SK-N-SH treated with all-trans-retinoic acid at 6 μM for 48 hours (cell line): ENCODE measurements at regions not wholly inside any gene's neighbourhood (a gene's known extent, or its start where the extent isn't known, plus 50 kb on each side); places are given as distances from the start of the nearest gene placed in this dataset.

Experiments
- ATAC-seq: fragments of 200-7000 bp; cut with Tn5 transposase; 3 replicates; pipeline ENCODE4 v1.9.1; 2020; ENCODE audit warnings: mild to moderate bottlenecking, moderate library complexity
- ARNTL ChIP-seq: fragments of 450-650 bp; formaldehyde crosslinking; IDR thresholded peaks from 2 replicates; pipeline ENCODE4 v1.5.0; 2020; ENCODE audit warnings: low read depth, mild to moderate bottlenecking, moderate library complexity, borderline replicate concordance
- BACH2 ChIP-seq: fragments of 250-450 bp; sonication (Bioruptor Pico); IDR thresholded peaks from 2 replicates; pipeline ENCODE4 v1.9.0; 2021; ENCODE audit warnings: mild to moderate bottlenecking, borderline replicate concordance
- CREB5 ChIP-seq: fragments of 250-450 bp; sonication (Bioruptor Pico); IDR thresholded peaks from 2 replicates; pipeline ENCODE4 v1.5.1; 2020; ENCODE audit warnings: low read depth, mild to moderate bottlenecking, moderate library complexity
- CSDC2 ChIP-seq: fragments of 250-450 bp; sonication (Bioruptor Pico); IDR thresholded peaks from 2 replicates; pipeline ENCODE4 v1.5.0; 2020; ENCODE audit warnings: mild to moderate bottlenecking, moderate library complexity
- CSRNP3 ChIP-seq: fragments of 250-450 bp; sonication (Bioruptor Pico); IDR thresholded peaks from 2 replicates; pipeline ENCODE4 v1.5.1; 2021; ENCODE audit warnings: mild to moderate bottlenecking, moderate library complexity
- ESRRG ChIP-seq: fragments of 250-450 bp; sonication (Bioruptor Pico); IDR thresholded peaks from 2 replicates; pipeline ENCODE4 v1.6.1; 2021; ENCODE audit warnings: mild to moderate bottlenecking
- GLIS3 ChIP-seq: fragments of 250-450 bp; sonication (Bioruptor Pico); IDR thresholded peaks from 2 replicates; pipeline ENCODE4 v1.5.0; 2020; ENCODE audit warnings: mild to moderate bottlenecking, moderate library complexity
- OSR1 ChIP-seq: fragments of 250-450 bp; sonication (Bioruptor Pico); IDR thresholded peaks from 2 replicates; pipeline ENCODE4 v1.8.0; 2022; ENCODE audit warnings: moderate library complexity, mild to moderate bottlenecking, inconsistent platforms
- PATZ1 ChIP-seq: fragments of 250-450 bp; sonication (Bioruptor Pico); IDR thresholded peaks from 2 replicates; pipeline ENCODE4 v1.8.0; 2020; ENCODE audit warnings: mild to moderate bottlenecking, moderate library complexity, borderline replicate concordance
- POU6F1 ChIP-seq: fragments of 250-450 bp; sonication (Bioruptor Pico); IDR thresholded peaks from 2 replicates; pipeline ENCODE4 v1.8.0; 2021; ENCODE audit warnings: low read depth, mild to moderate bottlenecking, moderate library complexity, borderline replicate concordance
- PPARA ChIP-seq: fragments of 250-450 bp; sonication (Bioruptor Pico); IDR thresholded peaks from 2 replicates; pipeline ENCODE4 v1.5.0; 2020; ENCODE audit warnings: mild to moderate bottlenecking, borderline replicate concordance
- RARB ChIP-seq: fragments of 250-450 bp; sonication (Bioruptor Pico); IDR thresholded peaks from 2 replicates; pipeline ENCODE4 v1.8.0; 2021; ENCODE audit warnings: mild to moderate bottlenecking, moderate library complexity
- SNAI2 ChIP-seq: fragments of 250-450 bp; sonication (Bioruptor Pico); IDR thresholded peaks from 2 replicates; pipeline ENCODE4 v1.5.0; 2020; ENCODE audit warnings: mild to moderate bottlenecking, moderate library complexity
- TCF4 ChIP-seq: fragments of 250-450 bp; sonication (Bioruptor Pico); IDR thresholded peaks from 2 replicates; pipeline ENCODE4 v1.8.0; 2021; ENCODE audit warnings: mild to moderate bottlenecking, moderate library complexity, borderline replicate concordance
- TOX ChIP-seq: fragments of 250-450 bp; sonication (Bioruptor Pico); IDR thresholded peaks from 2 replicates; pipeline ENCODE4 v1.8.0; 2021; ENCODE audit warnings: mild to moderate bottlenecking, moderate library complexity, borderline replicate concordance
- TSHZ2 ChIP-seq: fragments of 250-450 bp; sonication (Bioruptor Pico); IDR thresholded peaks from 2 replicates; pipeline ENCODE4 v1.5.0; 2020; ENCODE audit warnings: mild to moderate bottlenecking, moderate library complexity
- ZC3H10 ChIP-seq: fragments of 250-450 bp; sonication (Bioruptor Pico); IDR thresholded peaks from 2 replicates; pipeline ENCODE4 v1.5.1; 2021; ENCODE audit warnings: mild to moderate bottlenecking, moderate library complexity
- ZFP3 ChIP-seq: fragments of 250-450 bp; sonication (Bioruptor Pico); IDR thresholded peaks from 2 replicates; pipeline ENCODE4 v1.5.0; 2020; ENCODE audit warnings: mild to moderate bottlenecking, moderate library complexity
- ZNF565 ChIP-seq: fragments of 450-650 bp; formaldehyde crosslinking; conservative IDR thresholded peaks from 2 replicates; pipeline ENCODE4 v1.5.0; 2020; ENCODE audit warnings: low read depth, mild to moderate bottlenecking, moderate library complexity
- ZNF70 ChIP-seq: fragments of 450-650 bp; formaldehyde crosslinking; IDR thresholded peaks from 2 replicates; pipeline ENCODE4 v1.5.0; 2020; ENCODE audit warnings: mild to moderate bottlenecking, moderate library complexity
- ZNF8 ChIP-seq: fragments of 450-650 bp; formaldehyde crosslinking; IDR thresholded peaks from 2 replicates; pipeline ENCODE4 v1.5.0; 2020; ENCODE audit warnings: mild to moderate bottlenecking, moderate library complexity

DNA sequence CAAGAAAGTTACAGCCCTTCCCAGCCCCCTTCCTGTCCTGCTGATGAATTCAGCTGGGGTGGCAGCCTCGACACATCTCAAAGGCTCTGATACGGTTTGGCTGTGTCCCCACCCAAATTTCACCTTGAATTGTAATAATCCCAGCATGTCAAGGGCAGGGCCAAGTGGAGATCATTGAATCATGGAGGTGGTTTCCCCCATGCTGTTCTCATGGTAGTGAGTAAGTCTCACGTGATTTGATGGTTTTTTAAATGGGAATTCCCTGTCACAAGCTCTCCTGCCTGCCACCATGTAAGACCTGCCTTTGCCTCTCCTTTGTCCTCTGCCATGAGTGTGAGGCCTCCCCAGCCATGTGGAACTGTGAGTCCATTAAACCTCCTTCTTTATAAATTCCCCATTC, 163.2 kb upstream of the FOXF1 start:
- ATAC-seq, result no peak
- TF ChIP-seq TSHZ2 (CRISPR knock-in tag) (no peak), CSDC2 (CRISPR knock-in tag) (no peak), BACH2 (no peak)

- TF ChIP-seq CREB5 (no peak), RARB (CRISPR knock-in tag) (no peak), ESRRG (CRISPR knock-in tag) (no peak), TCF4 (no peak), GLIS3 (CRISPR knock-in tag) (no peak), BACH2 (no peak)
- no peak for ATAC-seq
These were observed 162.3 kb upstream of the FOXF1 start for GRCh38 chr16:86347916-86348555.

DNA sequence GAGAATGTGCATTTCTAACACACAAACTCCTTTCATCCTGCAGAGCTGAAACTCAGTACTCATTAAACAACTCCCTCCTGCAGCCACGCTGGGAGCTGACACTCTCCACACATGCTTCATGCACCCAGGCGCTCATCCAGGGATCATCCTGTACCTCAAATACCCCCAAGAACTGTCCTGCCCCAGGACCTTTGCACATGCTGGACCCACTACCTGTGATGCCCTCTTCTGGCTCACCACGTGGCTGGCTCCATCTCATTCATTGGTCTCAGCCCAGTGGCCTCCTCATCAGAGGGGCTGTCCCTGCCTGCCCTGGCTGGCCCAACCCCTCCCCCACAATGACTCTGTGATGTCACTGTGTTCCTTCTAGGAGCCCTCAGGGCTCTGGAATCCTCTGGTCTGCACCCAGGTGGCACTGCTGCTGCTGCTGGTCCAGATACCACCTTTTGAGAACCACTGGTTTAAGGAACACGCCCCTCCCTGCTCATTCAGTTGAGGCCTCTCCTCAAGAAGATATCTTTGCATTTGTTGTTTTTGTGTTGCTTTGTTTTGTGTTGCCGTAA, 160.9 kb upstream of the FOXF1 start:
- no peak for TF ChIP-seq GLIS3 (CRISPR knock-in tag)
- TF ChIP-seq TCF4, result no peak
- TF ChIP-seq TOX (CRISPR knock-in tag), result no peak
- no peak for TF ChIP-seq ZNF565 (CRISPR knock-in tag)
- no peak for TF ChIP-seq PPARA (CRISPR knock-in tag)
- no peak for TF ChIP-seq ARNTL
- TF ChIP-seq ESRRG (CRISPR knock-in tag), result no peak
- TF ChIP-seq ZC3H10, result no peak
- TF ChIP-seq ZNF8, result no peak
- no peak for TF ChIP-seq SNAI2 (CRISPR knock-in tag)
- TF ChIP-seq TSHZ2 (CRISPR knock-in tag), result no peak
- no peak for ATAC-seq

DNA sequence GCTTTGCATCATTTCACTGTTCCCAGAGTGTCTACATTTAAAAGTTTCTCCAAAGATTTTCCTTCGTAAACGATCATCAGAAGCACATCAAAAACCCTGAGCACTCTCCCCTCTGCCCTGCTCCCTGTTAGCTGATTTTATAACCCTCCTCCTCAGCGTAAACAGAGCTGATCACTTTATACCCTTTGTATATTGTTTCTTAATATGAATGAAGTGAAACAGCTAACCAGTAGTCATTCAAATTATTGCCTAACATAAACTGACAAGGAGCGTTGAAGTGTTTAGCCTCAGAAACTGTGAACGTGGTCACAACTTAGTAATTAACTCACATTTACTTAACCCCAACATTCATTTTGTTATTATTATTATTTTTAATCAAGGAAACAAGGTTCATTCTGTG, 160.0 kb upstream of the FOXF1 start:
- ATAC-seq, result no peak
- TF ChIP-seq ZFP3 (CRISPR knock-in tag) (no peak), CSRNP3 (CRISPR knock-in tag) (no peak), SNAI2 (CRISPR knock-in tag) (no peak), PATZ1 (CRISPR knock-in tag) (no peak), OSR1 (no peak), ZNF70 (no peak), POU6F1 (CRISPR knock-in tag) (no peak), PPARA (CRISPR knock-in tag) (no peak), ZC3H10 (no peak), TSHZ2 (CRISPR knock-in tag) (no peak), GLIS3 (CRISPR knock-in tag) (no peak), RARB (CRISPR knock-in tag) (no peak), ZNF565 (CRISPR knock-in tag) (no peak)
